Progenitor cell of endocrine pancreas (in vitro differentiated cells): ENCODE measurements at regions not wholly inside any gene's neighbourhood (a gene's known extent, or its start where the extent isn't known, plus 50 kb on each side); places are given as distances from the start of the nearest gene placed in this dataset.
"Not testable (repeated sequence)": the region's sequence is repeated elsewhere in the genome, so short reads cannot be mapped to it uniquely, and the experiment has no call there.

Source experiments
- DNase-seq: peaks from one replicate; pipeline ENCODE4 v3.0.0; 2021; ENCODE audit warnings: low spot score; ENCODE audit not compliant: unreplicated experiment
- H3K27ac Mint-ChIP-seq: 2 replicates; pipeline ENCODE4 v1.8.0; 2021; ENCODE audit warnings: mild to moderate bottlenecking, moderate library complexity, mixed read lengths
- H3K27me3 Mint-ChIP-seq: 2 replicates; pipeline ENCODE4 v1.8.0; 2021; ENCODE audit warnings: mixed read lengths
- H3K36me3 Mint-ChIP-seq: 2 replicates; pipeline ENCODE4 v1.8.0; 2022; ENCODE audit warnings: mixed read lengths; ENCODE audit not compliant: insufficient read depth
- H3K4me1 Mint-ChIP-seq: 2 replicates; pipeline ENCODE4 v1.8.0; 2021; ENCODE audit warnings: low read depth, mixed read lengths
- H3K4me3 Mint-ChIP-seq: 2 replicates; pipeline ENCODE4 v1.8.0; 2021; ENCODE audit warnings: low read depth, mild to moderate bottlenecking, moderate library complexity, mixed read lengths
- H3K9me3 Mint-ChIP-seq: 2 replicates; pipeline ENCODE4 v1.8.0; 2021; ENCODE audit warnings: low read depth, mixed read lengths
- CTCF ChIP-seq: fragments of 200-600 bp; sonication (generic); IDR thresholded peaks from one replicate; pipeline ENCODE4 v1.5.0; 2021; ENCODE audit warnings: antibody characterized with exemption, mild to moderate bottlenecking; ENCODE audit not compliant: unreplicated experiment

GRCh38 chr7:76146374-76146773 is 55.3 kb upstream of the SRRM3 start:
- no peaks in the 10 kb centered on the region for H3K27me3 Mint-ChIP-seq
- TF ChIP-seq CTCF = no peak
- no peak overlapping the region for H3K27ac Mint-ChIP-seq
- H3K4me1 Mint-ChIP-seq = no peaks in the 10 kb centered on the region
- no peaks in the 10 kb centered on the region for H3K9me3 Mint-ChIP-seq
- no peak overlapping the region for H3K4me3 Mint-ChIP-seq
- DNase-seq = no peak
- H3K36me3 Mint-ChIP-seq = no peaks in the 10 kb centered on the region

- not testable (repeated sequence) for H3K4me3 Mint-ChIP-seq, H3K27ac Mint-ChIP-seq, H3K36me3 Mint-ChIP-seq, H3K4me1 Mint-ChIP-seq, H3K9me3 Mint-ChIP-seq, DNase-seq, H3K27me3 Mint-ChIP-seq
These were observed 52.7 kb upstream of the SRRM3 start for GRCh38 chr7:76148947-76149346.

- Mint-ChIP-seq H3K4me3 (no peak overlapping the region), H3K27ac (no peak overlapping the region), H3K9me3 (no peaks in the 10 kb centered on the region), H3K27me3 (peaks cover 9% of the 10 kb centered on the region), H3K4me1 (no peaks in the 10 kb centered on the region), H3K36me3 (no peaks in the 10 kb centered on the region)
- TF ChIP-seq CTCF = no peak
- DNase-seq = no peak
These were observed 51.6 kb upstream of the SRRM3 start for GRCh38 chr7:76149847-76150691.
